ENCODE measurements at regions not wholly inside any gene's neighbourhood (a gene's known extent, or its start where the extent isn't known, plus 50 kb on each side); places are given as distances from the start of the nearest gene placed in this dataset.

DNA sequence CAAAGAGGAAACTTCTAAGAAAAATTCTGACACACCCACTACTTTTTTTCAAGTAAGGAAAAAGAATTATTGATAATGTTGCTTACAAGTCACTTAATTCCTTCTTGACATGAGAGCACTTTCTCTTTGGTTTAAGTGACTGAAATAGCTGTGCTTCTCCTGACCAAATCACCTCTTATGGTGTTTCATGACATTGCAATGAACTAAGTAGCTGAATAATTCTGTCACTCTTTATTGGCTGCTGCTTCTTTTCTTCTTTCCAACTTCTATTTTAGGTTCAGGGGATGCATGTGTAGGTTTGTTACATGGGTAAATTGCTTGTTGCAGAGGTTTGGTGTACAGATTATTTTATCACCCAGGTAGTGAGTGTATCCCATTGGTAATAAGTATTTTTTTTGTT lies 447.6 kb upstream of the NETO1 start:
- DNase-seq (ENCODE audit: low spot score) (no peak), ATAC-seq (no peak)
- no peaks in the 10 kb centered on the region for H3F3A ChIP-seq (replicated peaks; ENCODE audit: low read depth)
- no peak overlapping the region for H3K27ac ChIP-seq (ENCODE audit: low read depth)
- H3K27me3 Mint-ChIP-seq (ENCODE audit: insufficient read depth, low read depth, poor library complexity), result no peaks in the 10 kb centered on the region
- no peak for TF ChIP-seq ZNF331 (CRISPR knock-in tag; IDR thresholded peaks at IDR 0.05; ENCODE audit: low read depth)
- no peak for TF ChIP-seq EZH2 (IDR thresholded peaks at IDR 0.05; ENCODE audit: low read depth, unreplicated experiment)
- TF ChIP-seq CREB1 (CRISPR knock-in tag; IDR thresholded peaks at IDR 0.05; ENCODE audit: low read depth), result no peak
- no peak for TF ChIP-seq JUNB (IDR thresholded peaks at IDR 0.05; ENCODE audit: unreplicated experiment)
- TF ChIP-seq, protein P1, sequence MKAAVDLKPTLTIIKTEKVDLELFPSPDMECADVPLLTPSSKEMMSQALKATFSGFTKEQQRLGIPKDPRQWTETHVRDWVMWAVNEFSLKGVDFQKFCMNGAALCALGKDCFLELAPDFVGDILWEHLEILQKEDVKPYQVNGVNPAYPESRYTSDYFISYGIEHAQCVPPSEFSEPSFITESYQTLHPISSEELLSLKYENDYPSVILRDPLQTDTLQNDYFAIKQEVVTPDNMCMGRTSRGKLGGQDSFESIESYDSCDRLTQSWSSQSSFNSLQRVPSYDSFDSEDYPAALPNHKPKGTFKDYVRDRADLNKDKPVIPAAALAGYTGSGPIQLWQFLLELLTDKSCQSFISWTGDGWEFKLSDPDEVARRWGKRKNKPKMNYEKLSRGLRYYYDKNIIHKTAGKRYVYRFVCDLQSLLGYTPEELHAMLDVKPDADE (IDR thresholded peaks at IDR 0.05), result no peak
- TF ChIP-seq POLR2AphosphoS5 (IDR thresholded peaks at IDR 0.05; ENCODE audit: low read depth), result no peak
- TF ChIP-seq, protein P2, sequence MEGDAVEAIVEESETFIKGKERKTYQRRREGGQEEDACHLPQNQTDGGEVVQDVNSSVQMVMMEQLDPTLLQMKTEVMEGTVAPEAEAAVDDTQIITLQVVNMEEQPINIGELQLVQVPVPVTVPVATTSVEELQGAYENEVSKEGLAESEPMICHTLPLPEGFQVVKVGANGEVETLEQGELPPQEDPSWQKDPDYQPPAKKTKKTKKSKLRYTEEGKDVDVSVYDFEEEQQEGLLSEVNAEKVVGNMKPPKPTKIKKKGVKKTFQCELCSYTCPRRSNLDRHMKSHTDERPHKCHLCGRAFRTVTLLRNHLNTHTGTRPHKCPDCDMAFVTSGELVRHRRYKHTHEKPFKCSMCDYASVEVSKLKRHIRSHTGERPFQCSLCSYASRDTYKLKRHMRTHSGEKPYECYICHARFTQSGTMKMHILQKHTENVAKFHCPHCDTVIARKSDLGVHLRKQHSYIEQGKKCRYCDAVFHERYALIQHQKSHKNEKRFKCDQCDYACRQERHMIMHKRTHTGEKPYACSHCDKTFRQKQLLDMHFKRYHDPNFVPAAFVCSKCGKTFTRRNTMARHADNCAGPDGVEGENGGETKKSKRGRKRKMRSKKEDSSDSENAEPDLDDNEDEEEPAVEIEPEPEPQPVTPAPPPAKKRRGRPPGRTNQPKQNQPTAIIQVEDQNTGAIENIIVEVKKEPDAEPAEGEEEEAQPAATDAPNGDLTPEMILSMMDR (conservative IDR thresholded peaks at IDR 0.05; ENCODE audit: low read depth in 2 of 2), result no peak
- TF ChIP-seq NANOG (IDR thresholded peaks at IDR 0.05; ENCODE audit: borderline replicate concordance), result no peak
- no peak for TF ChIP-seq STAT1 (IDR thresholded peaks at IDR 0.05; ENCODE audit: unreplicated experiment)
- TF ChIP-seq ZNF114 (CRISPR knock-in tag; IDR thresholded peaks at IDR 0.05), result no peak
- TF ChIP-seq EZH2phosphoT487 (IDR thresholded peaks at IDR 0.05; ENCODE audit: unreplicated experiment), result no peak
- TF ChIP-seq, protein P3, sequence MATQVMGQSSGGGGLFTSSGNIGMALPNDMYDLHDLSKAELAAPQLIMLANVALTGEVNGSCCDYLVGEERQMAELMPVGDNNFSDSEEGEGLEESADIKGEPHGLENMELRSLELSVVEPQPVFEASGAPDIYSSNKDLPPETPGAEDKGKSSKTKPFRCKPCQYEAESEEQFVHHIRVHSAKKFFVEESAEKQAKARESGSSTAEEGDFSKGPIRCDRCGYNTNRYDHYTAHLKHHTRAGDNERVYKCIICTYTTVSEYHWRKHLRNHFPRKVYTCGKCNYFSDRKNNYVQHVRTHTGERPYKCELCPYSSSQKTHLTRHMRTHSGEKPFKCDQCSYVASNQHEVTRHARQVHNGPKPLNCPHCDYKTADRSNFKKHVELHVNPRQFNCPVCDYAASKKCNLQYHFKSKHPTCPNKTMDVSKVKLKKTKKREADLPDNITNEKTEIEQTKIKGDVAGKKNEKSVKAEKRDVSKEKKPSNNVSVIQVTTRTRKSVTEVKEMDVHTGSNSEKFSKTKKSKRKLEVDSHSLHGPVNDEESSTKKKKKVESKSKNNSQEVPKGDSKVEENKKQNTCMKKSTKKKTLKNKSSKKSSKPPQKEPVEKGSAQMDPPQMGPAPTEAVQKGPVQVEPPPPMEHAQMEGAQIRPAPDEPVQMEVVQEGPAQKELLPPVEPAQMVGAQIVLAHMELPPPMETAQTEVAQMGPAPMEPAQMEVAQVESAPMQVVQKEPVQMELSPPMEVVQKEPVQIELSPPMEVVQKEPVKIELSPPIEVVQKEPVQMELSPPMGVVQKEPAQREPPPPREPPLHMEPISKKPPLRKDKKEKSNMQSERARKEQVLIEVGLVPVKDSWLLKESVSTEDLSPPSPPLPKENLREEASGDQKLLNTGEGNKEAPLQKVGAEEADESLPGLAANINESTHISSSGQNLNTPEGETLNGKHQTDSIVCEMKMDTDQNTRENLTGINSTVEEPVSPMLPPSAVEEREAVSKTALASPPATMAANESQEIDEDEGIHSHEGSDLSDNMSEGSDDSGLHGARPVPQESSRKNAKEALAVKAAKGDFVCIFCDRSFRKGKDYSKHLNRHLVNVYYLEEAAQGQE (IDR thresholded peaks at IDR 0.05; ENCODE audit: unreplicated experiment), result no peak
- TF ChIP-seq, protein P4, sequence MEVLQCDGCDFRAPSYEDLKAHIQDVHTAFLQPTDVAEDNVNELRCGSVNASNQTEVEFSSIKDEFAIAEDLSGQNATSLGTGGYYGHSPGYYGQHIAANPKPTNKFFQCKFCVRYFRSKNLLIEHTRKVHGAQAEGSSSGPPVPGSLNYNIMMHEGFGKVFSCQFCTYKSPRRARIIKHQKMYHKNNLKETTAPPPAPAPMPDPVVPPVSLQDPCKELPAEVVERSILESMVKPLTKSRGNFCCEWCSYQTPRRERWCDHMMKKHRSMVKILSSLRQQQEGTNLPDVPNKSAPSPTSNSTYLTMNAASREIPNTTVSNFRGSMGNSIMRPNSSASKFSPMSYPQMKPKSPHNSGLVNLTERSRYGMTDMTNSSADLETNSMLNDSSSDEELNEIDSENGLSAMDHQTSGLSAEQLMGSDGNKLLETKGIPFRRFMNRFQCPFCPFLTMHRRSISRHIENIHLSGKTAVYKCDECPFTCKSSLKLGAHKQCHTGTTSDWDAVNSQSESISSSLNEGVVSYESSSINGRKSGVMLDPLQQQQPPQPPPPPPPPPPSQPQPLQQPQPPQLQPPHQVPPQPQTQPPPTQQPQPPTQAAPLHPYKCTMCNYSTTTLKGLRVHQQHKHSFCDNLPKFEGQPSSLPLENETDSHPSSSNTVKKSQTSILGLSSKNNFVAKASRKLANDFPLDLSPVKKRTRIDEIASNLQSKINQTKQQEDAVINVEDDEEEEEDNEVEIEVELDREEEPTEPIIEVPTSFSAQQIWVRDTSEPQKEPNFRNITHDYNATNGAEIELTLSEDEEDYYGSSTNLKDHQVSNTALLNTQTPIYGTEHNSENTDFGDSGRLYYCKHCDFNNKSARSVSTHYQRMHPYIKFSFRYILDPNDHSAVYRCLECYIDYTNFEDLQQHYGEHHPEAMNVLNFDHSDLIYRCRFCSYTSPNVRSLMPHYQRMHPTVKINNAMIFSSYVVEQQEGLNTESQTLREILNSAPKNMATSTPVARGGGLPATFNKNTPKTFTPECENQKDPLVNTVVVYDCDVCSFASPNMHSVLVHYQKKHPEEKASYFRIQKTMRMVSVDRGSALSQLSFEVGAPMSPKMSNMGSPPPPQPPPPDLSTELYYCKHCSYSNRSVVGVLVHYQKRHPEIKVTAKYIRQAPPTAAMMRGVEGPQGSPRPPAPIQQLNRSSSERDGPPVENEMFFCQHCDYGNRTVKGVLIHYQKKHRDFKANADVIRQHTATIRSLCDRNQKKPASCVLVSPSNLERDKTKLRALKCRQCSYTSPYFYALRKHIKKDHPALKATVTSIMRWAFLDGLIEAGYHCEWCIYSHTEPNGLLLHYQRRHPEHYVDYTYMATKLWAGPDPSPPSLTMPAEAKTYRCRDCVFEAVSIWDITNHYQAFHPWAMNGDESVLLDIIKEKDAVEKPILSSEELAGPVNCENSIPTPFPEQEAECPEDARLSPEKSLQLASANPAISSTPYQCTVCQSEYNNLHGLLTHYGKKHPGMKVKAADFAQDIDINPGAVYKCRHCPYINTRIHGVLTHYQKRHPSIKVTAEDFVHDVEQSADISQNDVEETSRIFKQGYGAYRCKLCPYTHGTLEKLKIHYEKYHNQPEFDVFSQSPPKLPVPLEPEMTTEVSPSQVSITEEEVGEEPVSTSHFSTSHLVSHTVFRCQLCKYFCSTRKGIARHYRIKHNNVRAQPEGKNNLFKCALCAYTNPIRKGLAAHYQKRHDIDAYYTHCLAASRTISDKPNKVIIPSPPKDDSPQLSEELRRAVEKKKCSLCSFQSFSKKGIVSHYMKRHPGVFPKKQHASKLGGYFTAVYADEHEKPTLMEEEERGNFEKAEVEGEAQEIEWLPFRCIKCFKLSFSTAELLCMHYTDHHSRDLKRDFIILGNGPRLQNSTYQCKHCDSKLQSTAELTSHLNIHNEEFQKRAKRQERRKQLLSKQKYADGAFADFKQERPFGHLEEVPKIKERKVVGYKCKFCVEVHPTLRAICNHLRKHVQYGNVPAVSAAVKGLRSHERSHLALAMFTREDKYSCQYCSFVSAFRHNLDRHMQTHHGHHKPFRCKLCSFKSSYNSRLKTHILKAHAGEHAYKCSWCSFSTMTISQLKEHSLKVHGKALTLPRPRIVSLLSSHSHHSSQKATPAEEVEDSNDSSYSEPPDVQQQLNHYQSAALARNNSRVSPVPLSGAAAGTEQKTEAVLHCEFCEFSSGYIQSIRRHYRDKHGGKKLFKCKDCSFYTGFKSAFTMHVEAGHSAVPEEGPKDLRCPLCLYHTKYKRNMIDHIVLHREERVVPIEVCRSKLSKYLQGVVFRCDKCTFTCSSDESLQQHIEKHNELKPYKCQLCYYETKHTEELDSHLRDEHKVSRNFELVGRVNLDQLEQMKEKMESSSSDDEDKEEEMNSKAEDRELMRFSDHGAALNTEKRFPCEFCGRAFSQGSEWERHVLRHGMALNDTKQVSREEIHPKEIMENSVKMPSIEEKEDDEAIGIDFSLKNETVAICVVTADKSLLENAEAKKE (CRISPR knock-in tag; IDR thresholded peaks at IDR 0.05), result no peak
- H3K27ac Mint-ChIP-seq, result no peak overlapping the region
- H3K9me3 Mint-ChIP-seq, result peaks cover 2% of the 10 kb centered on the region; the same call in 2 of the 3 replicates
- no peaks in the 10 kb centered on the region for H3K36me3 ChIP-seq (ENCODE audit: insufficient read depth)
- H3K4me1 ChIP-seq (ENCODE audit: insufficient read depth), result no peaks in the 10 kb centered on the region
- no peak overlapping the region; the same call in 1 of the 2 replicates for H2AFZ ChIP-seq
- H3K4me1 Mint-ChIP-seq, result no peaks in the 10 kb centered on the region
- no peaks in the 10 kb centered on the region for H4K20me1 ChIP-seq (replicated peaks; ENCODE audit: insufficient read depth)
- H3K4me3 ChIP-seq, result no peak overlapping the region
- no peak overlapping the region for H3K4me3 Mint-ChIP-seq
- no peaks in the 10 kb centered on the region for H3K27me3 ChIP-seq (ENCODE audit: insufficient read depth)
- 0 out of 2 replicates have a peak, but pooled peaks cover 5% of the 10 kb centered on the region for H3K9me2 ChIP-seq (ENCODE audit: insufficient read depth)
- no peaks in the 10 kb centered on the region for H3K36me3 Mint-ChIP-seq (ENCODE audit: low read depth)
- no peaks in the 10 kb centered on the region for H3K79me2 ChIP-seq (replicated peaks; ENCODE audit: insufficient read depth)
- no peak overlapping the region for H3K4me2 ChIP-seq

All from GM23338 (cell line).